C4-2B (cell line): ENCODE measurements at regions not wholly inside any gene's neighbourhood (a gene's known extent, or its start where the extent isn't known, plus 50 kb on each side); places are given as distances from the start of the nearest gene placed in this dataset.

Experiments used
- CTCF ChIP-seq: fragments of 450-650 bp; conservative IDR thresholded peaks from 2 replicates; pipeline ENCODE4 v1.5.1; 2017; ENCODE audit warnings: mild to moderate bottlenecking
- ZFX ChIP-seq: fragments of 450-650 bp; IDR thresholded peaks from 2 replicates; pipeline ENCODE4 v1.6.1; 2017

GRCh38 chr11:79963856-79964645 lies 523.2 kb upstream of the TENM4 start:
- TF ChIP-seq CTCF (no peak), ZFX (no peak)
